ENCODE measurements at regions not wholly inside any gene's neighbourhood (a gene's known extent, or its start where the extent isn't known, plus 50 kb on each side); places are given as distances from the start of the nearest gene placed in this dataset.

- TF ChIP-seq CTCF (IDR thresholded peaks at IDR 0.05): no peak
- TF ChIP-seq POLR2A (IDR thresholded peaks at IDR 0.05): no peak
These were observed 346.2 kb upstream of the CBLB start for GRCh38 chr3:106215047-106215446.

Measured in body of pancreas (tissue), 4 donors.